Thyroid gland (tissue), 4 donors: ENCODE measurements at regions not wholly inside any gene's neighbourhood (a gene's known extent, or its start where the extent isn't known, plus 50 kb on each side); places are given as distances from the start of the nearest gene placed in this dataset.
A peak's percentile ranks its signal among the peaks of the same experiment; 100 is the strongest.

ENCODE experiments used
- DNase-seq, 2 donors: peaks; one replicate each; pipeline ENCODE4 v3.0.0-alpha.2; 2019
- H3K27ac ChIP-seq, 3 donors: fragments of 200-600 bp; sonication (generic); 1 replicate in 2 of 3; 2 replicates in 1 of 3; pipeline ENCODE4 v1.5.1; 2016 to 2019; ENCODE audit warnings: mild to moderate bottlenecking in 1 of 3, moderate library complexity in 1 of 3
- H3K27me3 ChIP-seq: fragments of 200-600 bp; sonication (generic); one replicate; pipeline ENCODE4 v1.5.1; 2019
- H3K36me3 ChIP-seq, 2 donors: fragments of 200-600 bp; sonication (generic); one replicate each; pipeline ENCODE4 v1.5.1; 2016 to 2019
- H3K4me1 ChIP-seq, 2 donors: fragments of 200-600 bp; sonication (generic); one replicate each; pipeline ENCODE4 v1.5.1; 2017 to 2019
- H3K4me3 ChIP-seq, 3 donors: fragments of 200-600 bp; sonication (generic); replicated peaks in 1 of 3; 1 replicate in 2 of 3; 2 replicates in 1 of 3; pipeline ENCODE4 v1.5.1; 2016; ENCODE audit warnings: mild to moderate bottlenecking in 1 of 3
- H3K9me3 ChIP-seq: fragments of 200-600 bp; sonication (generic); one replicate; pipeline ENCODE4 v1.5.1; 2017
- CTCF ChIP-seq, 6 experiments: fragments of 200-600 bp in 3 of 6; fragments of 450-650 bp in 3 of 6; sonication (generic) in 3 of 6; IDR thresholded peaks; one replicate each; pipeline ENCODE4 v1.5.1; 2016 to 2019; ENCODE audit warnings: antibody characterized with exemption in 6 of 6, mild to moderate bottlenecking in 2 of 6, inconsistent platforms in 1 of 6, moderate library complexity in 1 of 6
- POLR2A ChIP-seq, 2 donors: fragments of 450-650 bp; IDR thresholded peaks; one replicate each; pipeline ENCODE4 v1.6.1; 2017; ENCODE audit warnings: antibody characterized with exemption in 2 of 2, mild to moderate bottlenecking in 2 of 2, moderate library complexity in 1 of 2
- WGBS, 2 donors: methylation state at CpG; one replicate each; pipeline ENCODE4 v1.1.5; 2017; 5-methylcytosine and 5-hydroxymethylcytosine counted together
- intact Hi-C: fragments of 100-400 bp; cut with DNase I; formaldehyde crosslinking; loops from one replicate; pipeline ENCODE4 v1.15.1; 2023

- intact Hi-C loops = no loop called here
- TF ChIP-seq POLR2A (IDR thresholded peaks at IDR 0.05) (no peak), CTCF (IDR thresholded peaks at IDR 0.05) (no peak)
- peaks cover 0 to 3% of the 10 kb centered on the region in 2 donors for H3K4me1 ChIP-seq
- no peak overlapping the region for H3K4me3 ChIP-seq
- 98% methylated on average over 2 of the region's 2 CpGs for WGBS, 2 donors
- H3K27me3 ChIP-seq = no peaks in the 10 kb centered on the region
- H3K36me3 ChIP-seq = no peaks in the 10 kb centered on the region
- no peak overlapping the region for H3K27ac ChIP-seq
- no peak for DNase-seq
- H3K9me3 ChIP-seq = no peaks in the 10 kb centered on the region
These were observed 636.1 kb downstream of the NTRK3 start for GRCh38 chr15:87620393-87620792.

- 76 to 80% methylated on average over 9 of the region's 9 CpGs for WGBS, 2 donors
- H3K9me3 ChIP-seq = no peaks in the 10 kb centered on the region
- H3K4me1 ChIP-seq = peaks cover 0 to 3% of the 10 kb centered on the region in 2 donors
- H3K27ac ChIP-seq = peak overlapping the region in 1 of 3 donors; percentile 35
- H3K27me3 ChIP-seq = no peaks in the 10 kb centered on the region
- H3K4me3 ChIP-seq = no peak overlapping the region
- no peaks in the 10 kb centered on the region for H3K36me3 ChIP-seq
- no peak for DNase-seq
- TF ChIP-seq POLR2A (IDR thresholded peaks at IDR 0.05) (no peak), CTCF (IDR thresholded peaks at IDR 0.05) (no peak)
- intact Hi-C loops = no loop called here
These were observed 637.2 kb downstream of the NTRK3 start for GRCh38 chr15:87619161-87619960.

GRCh38 chr15:87618203-87618725 is 638.3 kb downstream of the NTRK3 start:
- intact Hi-C loops = no loop called here
- Histone ChIP-seq H3K9me3 (no peaks in the 10 kb centered on the region), H3K27ac (peak overlapping the region in 1 of 3 donors; percentile 35)

GRCh38 chr15:87614704-87615103 is 641.8 kb downstream of the NTRK3 start:
- DNase-seq = no peak
- TF ChIP-seq POLR2A (IDR thresholded peaks at IDR 0.05) (no peak), CTCF (IDR thresholded peaks at IDR 0.05) (no peak)
- no peaks in the 10 kb centered on the region for H3K27me3 ChIP-seq
- WGBS, 2 donors = 82 to 86% methylated on average over 9 of the region's 9 CpGs
- H3K4me1 ChIP-seq = peaks cover 0 to 3% of the 10 kb centered on the region in 2 donors
- intact Hi-C loops = no loop called here
- H3K36me3 ChIP-seq = no peaks in the 10 kb centered on the region
- H3K4me3 ChIP-seq = no peak overlapping the region
- H3K9me3 ChIP-seq = no peaks in the 10 kb centered on the region
- H3K27ac ChIP-seq = no peak overlapping the region

More at GRCh38 chr15:87618203-87618725, 638.3 kb downstream of the NTRK3 start:
- no peak for TF ChIP-seq CTCF (IDR thresholded peaks at IDR 0.05)
- no peak for TF ChIP-seq POLR2A (IDR thresholded peaks at IDR 0.05)
- Histone ChIP-seq H3K36me3 (no peaks in the 10 kb centered on the region), H3K4me3 (no peak overlapping the region), H3K4me1 (peaks cover 0 to 3% of the 10 kb centered on the region in 2 donors), H3K27me3 (no peaks in the 10 kb centered on the region)
- WGBS, 2 donors = 78 to 80% methylated on average over 4 of the region's 4 CpGs
- no peak for DNase-seq

GRCh38 chr15:87610366-87610765 is 646.2 kb downstream of the NTRK3 start:
- Histone ChIP-seq H3K4me3 (no peak overlapping the region), H3K9me3 (no peaks in the 10 kb centered on the region), H3K27ac (no peak overlapping the region), H3K36me3 (no peaks in the 10 kb centered on the region), H3K4me1 (no peaks in the 10 kb centered on the region), H3K27me3 (no peaks in the 10 kb centered on the region)
- intact Hi-C loops = no loop called here
- TF ChIP-seq CTCF (IDR thresholded peaks at IDR 0.05) (no peak), POLR2A (IDR thresholded peaks at IDR 0.05) (no peak)
- WGBS, 2 donors = 77 to 78% methylated on average over 8 of the region's 8 CpGs
- DNase-seq = no peak
